Endothelial cell of umbilical vein (primary cell): ENCODE measurements at regions not wholly inside any gene's neighbourhood (a gene's known extent, or its start where the extent isn't known, plus 50 kb on each side); places are given as distances from the start of the nearest gene placed in this dataset.

Source experiments
- CTCF ChIP-seq, 2 donors: IDR thresholded peaks; 1 replicate in 1 of 2; 2 replicates in 1 of 2; pipeline ENCODE4 v1.5.1; 2011; ENCODE audit warnings: low read length in 2 of 2, mild to moderate bottlenecking in 2 of 2, moderate library complexity in 2 of 2, control low read depth in 1 of 2, inconsistent platforms in 1 of 2, low read depth in 1 of 2; ENCODE audit not compliant: insufficient read depth in 1 of 2; ENCODE audit errors: extremely low read depth in 1 of 2
- POLR2AphosphoS5 ChIP-seq: IDR thresholded peaks from 2 replicates; pipeline ENCODE4 v1.6.1; 2012; ENCODE audit warnings: low read depth, mild to moderate bottlenecking, control low read depth, low read length, moderate library complexity; ENCODE audit not compliant: insufficient read depth

DNA sequence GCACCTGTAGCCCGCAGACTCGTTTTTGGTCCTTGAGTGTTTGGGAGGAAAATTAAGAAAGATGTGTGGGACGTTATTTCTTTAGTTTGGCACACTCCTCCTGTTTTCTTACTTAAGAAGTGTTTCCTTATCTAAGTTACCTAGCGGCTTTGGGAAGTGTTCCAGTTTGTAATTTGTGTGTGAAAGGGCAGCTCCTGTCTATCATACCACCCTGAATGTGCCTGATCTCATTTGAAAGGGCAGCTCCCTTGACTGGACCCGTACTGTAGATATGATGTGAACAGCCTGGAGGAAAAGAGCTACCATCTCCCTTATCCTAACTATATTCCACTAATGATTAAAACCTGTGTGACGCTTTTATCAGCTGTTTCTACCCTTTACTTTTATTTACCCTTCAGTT is 314.3 kb downstream of the CHRM3 start:
- TF ChIP-seq POLR2AphosphoS5 (no peak), CTCF (IDR thresholded peaks at IDR 0.05; ENCODE audit: extremely low read depth in 1 of 2, insufficient read depth in 1 of 2, low read depth in 1 of 2, low read length in 2 of 2) (no peak)
